Keratinocyte (primary cell): ENCODE measurements at regions not wholly inside any gene's neighbourhood (a gene's known extent, or its start where the extent isn't known, plus 50 kb on each side); places are given as distances from the start of the nearest gene placed in this dataset.

Experiments used
- DNase-seq: peaks from one replicate; pipeline ENCODE4 v3.0.0-alpha.2; 2011; ENCODE audit warnings: low read depth, missing footprints, low spot score
- FAIRE-seq: peaks from 2 replicates; lab custom pipeline; 2011; peaks lifted over from hg19 to GRCh38; lab: Jason Lieb, UNC
- H2AFZ ChIP-seq: 2 replicates; pipeline ENCODE4 v1.6.0; 2012; ENCODE audit warnings: low read length, control low read depth, inconsistent platforms; ENCODE audit not compliant: control insufficient read depth
- H3K27ac ChIP-seq: 2 replicates; pipeline ENCODE4 v1.5.1; 2011; ENCODE audit warnings: low read length; ENCODE audit not compliant: control insufficient read depth, insufficient read depth
- H3K27me3 ChIP-seq: 3 replicates; pipeline ENCODE4 v1.6.0; 2011; ENCODE audit warnings: low read length; ENCODE audit not compliant: control insufficient read depth, insufficient read depth; ENCODE audit errors: extremely low read depth
- H3K36me3 ChIP-seq, 2 experiments: 2 replicates in 1 of 2; 3 replicates in 1 of 2; pipeline ENCODE4 v1.5.1; 2011; ENCODE audit warnings: low read length in 2 of 2, mild to moderate bottlenecking in 1 of 2; ENCODE audit not compliant: control insufficient read depth in 2 of 2, insufficient read depth in 2 of 2; ENCODE audit errors: extremely low read depth in 1 of 2
- H3K4me1 ChIP-seq: 3 replicates; pipeline ENCODE4 v1.5.1; 2011; ENCODE audit warnings: low read length; ENCODE audit not compliant: control insufficient read depth, insufficient read depth; ENCODE audit errors: extremely low read depth
- H3K4me2 ChIP-seq: 3 replicates; pipeline ENCODE4 v1.6.0; 2011; ENCODE audit warnings: low read depth, low read length; ENCODE audit not compliant: control insufficient read depth, insufficient read depth; ENCODE audit errors: extremely low read depth
- H3K4me3 ChIP-seq, 3 experiments: fragments of 200-600 bp in 1 of 3; sonication (generic) in 1 of 3; 2 replicates in 2 of 3; 3 replicates in 1 of 3; pipeline ENCODE4 v1.5.1; 2011 to 2016; ENCODE audit warnings: low read length in 3 of 3, mild to moderate bottlenecking in 3 of 3, control low read depth in 2 of 3, inconsistent platforms in 1 of 3, low read depth in 1 of 3, mixed read lengths in 1 of 3, mixed run types in 1 of 3, moderate library complexity in 1 of 3; ENCODE audit not compliant: control insufficient read depth in 2 of 3, insufficient read depth in 2 of 3; ENCODE audit errors: extremely low read depth in 1 of 3
- H3K79me2 ChIP-seq: 2 replicates; pipeline ENCODE4 v1.6.0; 2012; ENCODE audit warnings: low read length; ENCODE audit not compliant: control insufficient read depth, insufficient read depth
- H3K9ac ChIP-seq: 3 replicates; pipeline ENCODE4 v1.6.0; 2011; ENCODE audit warnings: low read length; ENCODE audit not compliant: control insufficient read depth, insufficient read depth; ENCODE audit errors: extremely low read depth
- H3K9me1 ChIP-seq: 3 replicates; pipeline ENCODE4 v1.6.0; 2011; ENCODE audit warnings: low read length; ENCODE audit not compliant: control insufficient read depth, insufficient read depth; ENCODE audit errors: extremely low read depth
- H3K9me3 ChIP-seq: 2 replicates; pipeline ENCODE4 v1.5.1; 2012; ENCODE audit warnings: low read depth, low read length; ENCODE audit not compliant: control insufficient read depth
- H4K20me1 ChIP-seq: 3 replicates; pipeline ENCODE4 v1.6.0; 2011; ENCODE audit warnings: low read length; ENCODE audit not compliant: control insufficient read depth, insufficient read depth; ENCODE audit errors: extremely low read depth
- CTCF ChIP-seq, 3 experiments: IDR thresholded peaks in 1 of 3; conservative IDR thresholded peaks in 1 of 3; optimal IDR thresholded peaks in 1 of 3; 2 replicates in 2 of 3; 3 replicates in 1 of 3; pipeline versions ENCODE3 to v1.5.1; 2011; ENCODE audit warnings: low read length in 3 of 3, mild to moderate bottlenecking in 3 of 3, moderate library complexity in 2 of 3, control low read depth in 1 of 3, inconsistent platforms in 1 of 3; ENCODE audit not compliant: insufficient read depth in 2 of 3; ENCODE audit errors: extremely low read depth in 1 of 3
- EZH2 ChIP-seq: IDR thresholded peaks from one replicate; pipeline ENCODE4 v1.6.1; 2012; ENCODE audit warnings: inconsistent platforms, mild to moderate bottlenecking, low read length, moderate library complexity
- dilution Hi-C: fragments of 300-500 bp; cut with MboI; formaldehyde crosslinking; loops from one replicate; pipeline ENCODE4 v1.7.0; 2020; ENCODE audit warnings: low sequenced_read_pairs; ENCODE audit not compliant: extremely low pct_ligation_motif_present

GRCh38 chr1:37393173-37394120 lies 80.9 kb upstream of the ZC3H12A start:
- Histone ChIP-seq H3K79me2 (no peaks in the 10 kb centered on the region), H3K27ac (no peak overlapping the region), H2AFZ (no peak overlapping the region), H3K4me1 (no peaks in the 10 kb centered on the region), H3K4me2 (no peak overlapping the region), H3K9me1 (no peaks in the 10 kb centered on the region), H3K9me3 (no peaks in the 10 kb centered on the region), H3K27me3 (peaks cover 11% of the 10 kb centered on the region), H3K9ac (no peak overlapping the region), H4K20me1 (no peaks in the 10 kb centered on the region), H3K36me3 (no peaks in the 10 kb centered on the region), H3K4me3 (no peak overlapping the region)
- FAIRE-seq (no peak), DNase-seq (no peak)
- TF ChIP-seq EZH2, result no peak
- TF ChIP-seq CTCF (optimal IDR thresholded peaks at IDR 0.05 in 1 of 3, IDR thresholded peaks at IDR 0.05 in 1 of 3, conservative IDR thresholded peaks at IDR 0.05 in 1 of 3; ENCODE audit: extremely low read depth in 1 of 3, insufficient read depth in 2 of 3, low read length in 3 of 3), result no peak
- dilution Hi-C loops, result no loop called here

- Histone ChIP-seq H3K9me3 (no peaks in the 10 kb centered on the region), H3K79me2 (no peaks in the 10 kb centered on the region), H3K4me2 (no peak overlapping the region), H3K4me1 (no peaks in the 10 kb centered on the region), H3K9ac (no peak overlapping the region), H3K4me3 (no peak overlapping the region), H3K36me3 (no peaks in the 10 kb centered on the region), H4K20me1 (no peaks in the 10 kb centered on the region), H3K9me1 (no peaks in the 10 kb centered on the region), H2AFZ (no peak overlapping the region), H3K27me3 (peaks cover 11% of the 10 kb centered on the region), H3K27ac (no peak overlapping the region)
- TF ChIP-seq CTCF (optimal IDR thresholded peaks at IDR 0.05 in 1 of 3, IDR thresholded peaks at IDR 0.05 in 1 of 3, conservative IDR thresholded peaks at IDR 0.05 in 1 of 3; ENCODE audit: extremely low read depth in 1 of 3, insufficient read depth in 2 of 3, low read length in 3 of 3) (no peak), EZH2 (no peak)
- dilution Hi-C loops, result no loop called here
- no peak for DNase-seq
- FAIRE-seq, result no peak
These were observed 79.6 kb upstream of the ZC3H12A start for GRCh38 chr1:37394574-37395464.
